GM21447 (cell line): ENCODE measurements at regions not wholly inside any gene's neighbourhood (a gene's known extent, or its start where the extent isn't known, plus 50 kb on each side); places are given as distances from the start of the nearest gene placed in this dataset.

Experiments
- ATAC-seq: cut with Tn5 transposase; IDR thresholded peaks from one replicate; pipeline ENCODE4 v1.9.1; 2021; ENCODE audit not compliant: unreplicated experiment

DNA sequence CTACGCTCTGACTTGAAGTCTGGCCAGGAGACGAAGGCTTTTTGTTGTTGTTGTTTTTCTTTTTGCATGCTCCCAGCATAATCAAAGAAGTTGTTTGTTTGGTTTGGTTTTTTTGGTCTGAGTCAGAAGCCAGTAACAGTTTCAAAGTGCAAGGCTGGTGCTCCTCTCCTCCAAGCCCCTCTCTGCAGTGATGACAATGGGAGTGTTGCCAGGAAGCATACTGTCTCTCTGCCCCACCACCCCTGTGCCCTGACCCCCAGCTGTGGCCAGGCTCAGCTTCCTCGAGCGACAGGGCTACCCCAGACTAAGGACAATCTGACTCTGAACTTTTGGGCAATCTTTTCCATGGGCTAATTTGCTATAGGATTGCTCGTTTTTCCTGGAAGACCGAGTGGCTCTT is 173.8 kb upstream of the PITX1 start:
- ATAC-seq: no peak

DNA sequence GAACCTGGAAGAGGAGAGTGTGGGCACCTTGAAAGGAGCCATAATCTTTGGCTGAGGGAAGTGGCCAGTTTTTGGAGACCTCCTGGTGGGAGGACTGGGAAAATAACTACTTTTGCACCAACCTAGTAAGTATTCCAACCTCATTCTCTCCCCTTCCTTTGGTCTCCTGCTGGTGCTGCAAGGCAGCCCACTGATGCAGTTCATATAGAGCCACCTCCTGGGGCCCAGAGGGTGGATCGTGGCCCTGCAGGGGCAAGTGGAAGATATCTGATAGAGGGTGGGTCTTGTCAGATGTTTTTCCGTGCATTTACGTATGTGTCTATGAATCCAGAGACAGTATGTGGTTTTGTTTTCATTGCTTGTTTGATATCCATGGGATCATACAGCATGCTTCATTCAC is 172.8 kb upstream of the PITX1 start:
- no peak for ATAC-seq

DNA sequence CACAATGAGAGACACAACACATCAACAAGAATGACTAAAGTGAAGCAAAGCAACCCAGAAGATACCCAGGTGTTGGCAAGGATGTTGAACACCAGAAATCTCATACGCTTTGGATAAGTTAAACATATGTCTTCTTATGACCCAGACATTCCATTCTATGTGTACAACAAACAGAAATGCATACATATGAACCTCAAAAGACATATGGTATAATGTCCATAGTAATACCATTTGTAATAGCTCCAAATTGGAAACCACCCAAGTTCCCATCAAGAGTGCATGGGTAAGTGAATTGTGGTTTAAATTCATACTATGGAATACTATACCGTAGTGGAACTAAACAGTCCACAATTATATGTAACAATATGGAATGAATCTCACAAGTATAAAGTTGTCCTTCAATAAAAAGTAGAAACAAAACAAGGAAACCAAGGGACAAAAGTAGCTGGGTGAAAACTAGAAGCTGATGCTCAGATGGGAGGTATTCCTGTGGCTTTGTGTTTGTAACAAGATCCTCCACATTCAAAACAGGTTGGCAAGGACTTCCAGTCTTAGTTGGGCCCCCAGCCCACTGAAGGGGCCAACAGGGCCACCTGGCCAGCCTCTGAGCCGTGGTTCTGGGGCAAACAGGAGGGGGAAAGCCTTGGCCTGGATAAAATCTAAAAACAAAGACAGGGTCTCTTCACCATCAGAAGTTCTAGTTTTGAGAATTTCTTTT is 171.8 kb upstream of the PITX1 start:
- no peak for ATAC-seq

DNA sequence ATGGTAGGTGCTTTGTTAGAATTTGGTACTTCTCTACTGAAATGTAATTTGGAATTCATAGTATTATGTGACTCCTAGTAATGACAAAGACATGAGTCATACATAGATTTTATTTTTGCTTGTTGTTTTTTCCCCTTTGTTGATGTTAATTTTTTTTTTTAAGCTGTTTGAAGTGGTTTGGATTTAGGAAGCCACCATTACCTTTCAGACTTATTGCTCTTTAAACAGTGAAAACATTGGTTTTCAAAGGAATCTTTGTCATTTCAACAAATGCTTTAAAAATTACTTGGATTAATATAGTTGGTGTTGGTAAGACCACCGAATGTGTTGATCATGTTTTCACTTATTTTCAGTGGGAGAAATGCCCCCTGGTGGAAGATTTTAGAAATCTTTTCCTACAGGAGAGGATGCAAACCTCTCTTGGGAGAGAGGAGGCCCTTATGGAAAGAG is 170.1 kb upstream of the PITX1 start:
- no peak for ATAC-seq

DNA sequence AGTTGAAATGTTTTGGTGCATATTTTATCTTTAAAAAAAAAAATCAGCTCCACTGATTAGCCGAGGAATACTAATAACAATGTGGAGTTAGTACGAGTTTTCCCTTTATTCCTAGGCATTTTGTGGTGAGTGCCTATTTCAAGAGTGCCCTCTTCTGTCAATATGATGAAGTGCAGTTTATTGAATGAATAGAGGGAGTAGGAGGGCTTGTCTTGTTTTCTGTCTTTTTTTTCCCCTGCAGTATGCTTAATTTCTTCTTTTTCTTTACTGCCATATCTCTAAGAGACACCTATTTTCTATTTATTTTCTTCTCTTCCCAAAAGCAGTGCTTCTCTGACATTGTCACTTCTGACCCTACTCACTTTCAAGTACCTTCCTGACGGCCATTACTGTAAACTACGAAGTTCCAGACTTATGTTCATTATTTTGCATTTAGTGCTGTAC is 169.6 kb upstream of the PITX1 start:
- no peak for ATAC-seq

DNA sequence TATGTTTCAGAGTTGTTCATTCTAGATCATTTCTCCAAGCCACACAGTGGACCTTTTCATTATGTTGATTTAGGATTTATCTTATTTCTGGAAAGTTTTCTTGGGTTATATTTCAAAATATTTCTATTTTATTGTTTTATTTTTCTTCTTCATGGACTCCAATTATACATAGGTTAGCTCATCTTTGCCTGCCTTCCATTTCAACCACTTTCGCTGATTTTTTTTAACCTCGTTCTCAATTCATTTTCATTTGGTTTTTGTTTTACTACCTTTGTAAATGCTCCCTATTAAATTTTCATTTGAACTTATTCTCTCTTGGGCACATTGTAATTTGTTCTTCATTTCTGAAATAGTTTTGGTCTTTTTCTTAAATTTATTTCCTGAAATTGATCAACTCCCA is 169.0 kb upstream of the PITX1 start:
- ATAC-seq: no peak

DNA sequence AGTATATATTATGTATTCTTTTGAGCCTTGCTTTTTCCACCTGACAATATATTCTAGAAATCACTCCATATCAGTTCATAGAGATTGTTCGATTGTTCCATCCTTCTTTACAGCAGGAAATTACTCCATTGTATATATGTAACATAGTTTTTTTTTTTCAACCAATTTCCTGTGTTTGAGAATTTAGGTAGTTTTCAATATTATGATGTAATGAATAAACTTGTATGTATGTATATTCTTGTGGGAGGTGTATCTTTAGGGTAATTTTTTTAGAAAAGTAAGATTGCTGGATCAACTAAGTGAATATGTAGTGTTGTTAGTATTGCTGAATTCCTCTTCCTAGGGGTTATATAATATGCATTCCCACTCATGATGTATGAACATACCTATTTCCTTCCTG is 165.9 kb upstream of the PITX1 start:
- no peak for ATAC-seq

DNA sequence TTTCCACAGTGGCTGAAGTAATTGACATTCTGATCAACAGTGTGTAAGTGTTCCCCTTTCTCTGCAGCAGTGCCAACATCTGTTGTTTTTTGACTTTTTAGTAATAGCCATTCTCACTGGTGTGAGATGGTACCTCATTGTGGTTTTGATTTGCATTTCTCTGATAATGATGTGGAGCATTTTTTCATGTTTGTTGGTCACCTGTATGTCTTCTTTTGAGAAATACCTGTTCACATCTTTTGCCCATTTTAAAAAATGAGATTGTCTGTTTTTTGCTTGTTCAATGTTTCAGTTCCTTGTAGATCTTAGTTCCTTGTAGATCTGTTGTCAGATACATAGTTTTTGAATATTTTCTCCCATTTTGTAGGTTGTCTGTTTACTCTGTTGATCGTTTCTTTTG is 162.5 kb upstream of the PITX1 start:
- ATAC-seq: no peak

DNA sequence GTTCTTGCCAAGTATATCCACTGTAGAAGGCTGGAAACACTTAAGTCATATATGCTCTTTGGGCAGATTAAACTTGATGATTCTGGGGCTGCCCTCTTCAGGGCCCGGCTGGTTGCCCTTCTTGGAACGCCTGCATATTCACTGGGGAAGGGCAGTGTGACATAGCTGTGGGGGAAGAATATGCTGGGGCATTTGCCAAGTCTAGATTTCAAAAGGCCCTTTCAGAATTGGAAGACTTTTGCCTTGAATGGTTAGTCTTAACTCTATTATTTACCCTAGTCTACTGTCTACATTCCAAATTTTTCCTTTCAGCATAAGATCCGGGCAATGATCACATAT is 161.2 kb upstream of the PITX1 start:
- ATAC-seq: no peak

DNA sequence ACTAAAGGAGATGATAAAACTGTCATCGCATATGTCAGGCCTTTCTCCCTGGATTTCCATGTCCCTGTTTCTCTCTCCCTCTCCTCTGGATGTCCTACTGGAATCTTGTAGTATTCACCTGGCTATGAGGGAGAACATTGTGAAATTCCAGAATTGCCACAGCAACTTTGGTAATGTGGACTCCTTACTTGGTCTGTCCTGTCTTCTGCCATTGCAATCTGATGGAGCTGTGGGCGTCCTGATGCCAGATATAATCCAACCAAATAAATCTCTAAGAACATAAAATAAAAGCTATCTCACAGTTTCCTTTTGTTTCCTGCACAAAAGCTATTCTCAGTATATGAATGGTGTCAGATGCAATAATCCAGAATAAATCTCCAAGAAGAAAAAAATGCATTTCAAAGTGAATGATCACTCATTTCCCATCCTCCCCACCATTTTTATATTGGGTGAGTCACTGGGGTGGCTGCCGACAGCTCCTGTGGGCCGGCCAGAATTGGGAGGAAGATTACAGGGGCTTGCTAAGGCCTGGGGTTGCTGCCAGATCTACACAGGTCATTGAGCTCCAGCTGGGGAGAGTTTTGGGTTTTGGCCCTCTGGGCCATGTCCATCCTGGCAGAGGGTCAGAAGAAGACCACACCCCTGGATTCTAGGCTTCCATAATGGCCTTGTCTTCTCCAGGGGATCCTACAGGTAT is 160.7 kb upstream of the PITX1 start:
- ATAC-seq: no peak

DNA sequence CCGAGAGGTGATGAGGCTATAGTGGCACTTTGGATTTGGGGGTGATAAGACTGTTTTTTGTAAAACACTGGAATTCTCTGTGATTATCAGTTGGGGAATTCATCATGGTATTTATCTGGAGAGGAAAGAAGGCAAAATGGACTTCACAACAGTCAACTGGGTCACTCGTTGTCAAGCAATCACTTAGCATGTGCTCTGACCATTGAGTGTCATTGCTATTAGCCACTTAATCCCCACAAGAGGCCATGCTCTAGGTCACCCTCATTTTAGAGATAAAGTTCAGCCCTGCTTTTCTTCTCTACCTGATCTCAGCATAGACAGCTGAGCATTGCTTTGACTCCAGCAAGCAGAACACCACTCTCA is 160.1 kb upstream of the PITX1 start:
- ATAC-seq: no peak

DNA sequence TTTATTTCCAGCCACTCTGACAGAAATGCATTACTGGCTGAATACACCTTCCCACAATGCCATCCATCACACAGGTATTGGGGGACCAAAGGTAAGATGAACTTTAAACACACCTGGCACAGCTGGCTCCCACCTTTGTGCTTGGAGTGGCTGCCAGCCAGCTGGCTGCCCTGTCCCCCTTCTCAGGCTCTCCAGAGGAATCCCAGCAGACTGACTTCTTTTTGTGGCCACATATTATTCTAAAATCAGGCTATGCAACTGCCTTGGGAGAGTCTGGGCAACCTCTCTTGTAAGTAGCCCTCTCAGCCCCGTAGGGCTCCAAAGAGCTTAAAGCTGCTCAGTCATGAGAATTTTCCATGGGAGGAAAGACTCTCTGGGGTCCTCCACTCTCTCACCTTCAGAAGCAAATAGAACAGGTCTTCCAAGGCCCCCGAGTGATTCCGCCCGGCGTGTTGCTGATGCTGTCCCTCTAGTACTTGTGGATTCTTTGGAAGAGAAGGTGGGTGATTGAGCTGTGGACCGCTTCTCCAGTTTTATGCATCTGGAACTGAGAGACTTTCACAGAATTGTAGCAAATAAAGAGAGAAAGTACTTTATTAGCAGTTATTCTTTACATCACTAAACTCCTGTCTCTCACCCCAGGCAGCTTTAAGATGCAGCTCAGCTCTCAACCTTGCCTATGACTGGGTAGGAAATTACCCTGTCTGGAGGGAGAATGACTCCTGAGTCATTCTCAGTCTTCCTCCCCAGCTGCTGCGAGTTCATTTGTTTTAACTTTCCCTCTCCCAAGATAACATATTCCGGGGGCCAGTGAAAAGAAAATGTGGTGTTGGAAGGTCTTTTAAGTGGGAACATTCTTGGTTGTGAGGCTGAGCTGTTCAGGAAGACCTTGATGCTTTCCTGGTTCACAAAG is 159.4 kb upstream of the PITX1 start:
- ATAC-seq: no peak

DNA sequence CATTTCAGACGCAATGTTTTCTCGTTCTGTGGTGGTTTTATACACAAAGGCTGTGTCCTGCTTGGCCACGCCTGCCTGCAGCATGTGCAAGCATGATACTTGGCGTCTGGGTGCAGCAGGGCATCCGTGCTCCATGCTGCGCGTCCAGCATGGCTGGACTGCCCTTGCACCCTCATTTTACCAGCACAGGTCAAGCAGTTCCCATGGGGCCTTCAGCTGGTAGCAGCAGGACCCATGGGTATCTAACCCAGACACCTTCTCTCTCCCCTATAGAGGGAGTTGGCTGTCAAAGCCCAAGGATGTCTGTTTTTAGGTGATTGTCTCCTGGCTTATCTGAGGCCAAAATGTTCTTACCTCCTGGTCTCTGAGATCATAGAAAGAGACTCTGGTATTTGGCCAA is 158.3 kb upstream of the PITX1 start:
- ATAC-seq: no peak

DNA sequence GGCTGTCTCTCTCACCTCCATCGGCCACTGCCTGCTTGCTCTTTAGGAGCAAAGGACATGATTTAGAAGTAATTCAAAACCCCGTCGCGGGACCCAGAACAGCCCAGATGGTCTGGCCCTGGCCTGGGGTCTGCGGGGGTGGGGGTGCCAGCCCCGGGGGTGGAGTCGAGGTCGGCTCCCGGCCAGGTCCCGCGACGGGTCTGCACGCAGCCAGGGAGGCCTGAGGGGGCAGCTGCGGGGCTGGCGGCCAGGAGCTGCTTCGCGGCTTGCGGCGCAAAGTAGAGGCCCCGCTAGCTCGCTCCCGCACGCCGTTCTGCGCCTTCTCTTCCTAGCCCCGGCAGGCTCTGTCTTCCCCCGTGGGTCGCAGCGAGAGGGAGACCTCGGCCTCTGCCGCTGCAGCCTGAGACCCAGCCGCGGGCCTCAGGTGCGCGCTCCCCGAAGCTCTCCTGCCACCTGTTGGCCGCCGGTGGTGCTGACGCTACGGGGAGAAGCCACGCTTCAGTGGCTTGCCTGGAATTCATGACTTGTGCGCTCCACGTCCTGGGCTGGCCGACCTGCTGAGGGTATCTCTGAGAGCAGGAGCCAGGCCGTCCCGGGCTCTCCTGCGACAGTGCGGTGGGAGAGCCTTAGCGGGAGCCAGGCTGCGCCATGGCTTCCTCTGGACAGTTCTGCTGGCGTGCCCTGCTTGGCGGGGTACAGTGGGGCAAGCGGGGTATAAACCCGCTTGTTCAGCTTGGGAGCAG is 157.2 kb upstream of the PITX1 start:
- ATAC-seq: peak; percentile 67

DNA sequence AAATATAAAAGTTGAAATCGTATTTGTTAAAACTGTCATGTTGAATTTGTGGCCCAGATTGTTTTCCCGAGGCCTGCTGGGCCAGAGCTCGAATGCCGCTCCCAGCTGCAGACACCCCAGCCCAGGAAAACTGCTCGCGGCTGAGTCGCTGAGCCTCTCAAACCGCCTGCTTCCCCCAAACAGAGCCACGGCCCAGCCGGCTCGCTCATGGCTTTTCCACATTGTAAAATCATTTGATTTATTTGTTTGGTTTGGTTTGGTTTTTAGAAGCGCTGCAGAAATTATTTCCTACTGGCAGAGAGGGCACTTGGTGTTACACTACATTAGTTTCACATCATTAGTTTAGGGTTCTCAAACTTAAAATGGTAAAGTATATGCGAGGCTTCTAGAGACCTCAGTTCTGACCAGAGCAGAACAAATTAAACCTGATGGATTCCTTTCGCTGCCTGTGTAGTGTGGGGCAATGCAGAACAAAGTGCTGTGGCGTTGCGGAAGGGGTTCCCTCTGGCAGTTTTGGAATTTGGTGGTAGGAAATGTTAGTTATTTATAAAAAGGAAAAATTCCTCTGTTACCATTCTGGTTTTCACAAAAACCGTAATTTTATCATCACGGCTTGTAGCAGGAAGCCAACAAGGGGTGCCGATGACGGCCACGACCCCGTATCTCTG is 156.5 kb upstream of the PITX1 start:
- no peak for ATAC-seq

DNA sequence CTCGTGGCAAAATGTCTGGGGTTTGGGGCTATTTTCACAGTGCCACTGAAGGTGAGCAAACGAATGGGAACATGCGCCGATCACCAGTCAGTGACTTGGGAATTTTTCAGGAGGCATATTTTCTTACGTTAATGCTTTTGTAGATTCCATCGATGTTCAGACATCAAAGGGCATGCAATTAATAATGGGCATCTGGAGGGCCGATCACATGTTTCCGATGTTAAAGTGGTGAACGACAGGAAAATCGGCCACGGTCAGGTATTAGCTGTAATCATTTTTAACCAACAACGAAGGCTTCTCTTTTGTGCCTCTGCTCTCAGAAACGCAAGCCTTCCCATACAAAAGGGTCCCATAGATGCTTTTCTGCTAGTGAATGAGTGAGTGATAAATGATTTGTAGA is 155.0 kb upstream of the PITX1 start:
- ATAC-seq: no peak

DNA sequence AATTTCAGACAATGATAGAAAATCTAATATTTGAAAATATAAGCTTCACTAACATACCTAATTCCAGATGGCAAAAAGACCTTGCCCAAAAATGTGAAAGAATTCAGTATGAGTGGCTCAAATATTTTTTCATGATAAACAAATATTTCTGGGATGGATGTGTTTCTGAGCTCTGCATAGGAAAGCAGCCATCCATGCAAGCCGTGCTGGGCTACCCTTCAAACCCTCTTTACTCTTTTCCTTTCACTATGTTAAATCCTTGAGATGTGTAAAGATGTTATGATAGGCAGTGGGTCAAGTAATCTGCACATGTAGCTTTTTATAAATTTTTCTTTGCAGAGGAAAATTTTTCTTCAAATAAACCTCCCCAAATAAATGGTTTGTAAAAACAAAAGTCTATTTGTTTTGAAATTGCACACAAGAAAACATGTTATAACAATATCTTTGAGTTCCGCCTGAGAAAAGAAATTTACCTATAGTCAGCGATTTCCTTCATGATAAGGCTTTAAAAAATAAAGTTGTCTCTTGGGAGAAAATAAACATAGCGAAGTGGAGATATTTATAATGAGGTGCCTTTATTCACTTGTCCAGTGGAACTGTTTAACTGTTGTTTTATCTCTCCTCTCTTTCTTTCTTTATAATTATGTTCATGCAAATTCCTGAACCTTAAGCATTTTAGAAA is 154.3 kb upstream of the PITX1 start:
- no peak for ATAC-seq

DNA sequence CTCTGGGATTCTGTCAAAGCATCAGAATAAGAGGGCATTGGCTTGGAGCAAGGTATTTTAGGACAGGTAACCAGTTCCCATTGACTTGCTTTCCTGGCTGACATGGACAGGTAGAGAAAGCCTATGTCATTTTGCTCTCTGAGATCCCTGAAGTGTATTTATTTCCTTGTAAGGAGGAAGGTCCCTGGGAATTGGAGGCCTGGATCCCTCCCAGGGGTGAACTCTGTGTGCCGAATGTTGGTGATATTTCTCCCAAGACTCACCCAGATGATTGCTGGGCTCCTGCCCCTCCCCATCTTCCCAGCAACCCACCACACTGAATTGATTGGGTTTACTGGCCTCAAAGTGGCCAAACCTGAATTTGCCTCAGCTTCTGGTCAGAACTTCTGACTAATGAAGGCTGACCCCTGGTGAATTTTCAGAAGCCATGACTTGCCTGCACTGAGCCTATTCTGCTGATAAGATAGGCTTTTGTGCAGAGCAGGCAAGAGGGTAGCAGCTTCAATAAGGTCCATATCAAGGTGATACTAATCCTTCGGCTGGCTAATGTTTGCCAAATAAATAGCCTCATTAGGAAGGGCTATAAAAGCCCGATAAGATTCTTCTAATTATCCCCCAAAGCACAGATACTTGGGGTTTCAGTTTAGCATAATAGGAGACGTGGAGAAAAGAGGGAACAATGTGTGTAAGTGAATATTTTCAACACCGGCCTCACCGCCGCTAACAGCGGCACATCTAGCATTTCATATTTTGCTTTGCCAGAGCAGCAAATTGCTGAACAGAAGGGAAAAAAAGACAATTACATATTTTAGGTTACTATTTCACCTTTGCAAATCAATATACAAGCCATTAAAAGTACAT is 152.9 kb upstream of the PITX1 start:
- ATAC-seq: no peak

DNA sequence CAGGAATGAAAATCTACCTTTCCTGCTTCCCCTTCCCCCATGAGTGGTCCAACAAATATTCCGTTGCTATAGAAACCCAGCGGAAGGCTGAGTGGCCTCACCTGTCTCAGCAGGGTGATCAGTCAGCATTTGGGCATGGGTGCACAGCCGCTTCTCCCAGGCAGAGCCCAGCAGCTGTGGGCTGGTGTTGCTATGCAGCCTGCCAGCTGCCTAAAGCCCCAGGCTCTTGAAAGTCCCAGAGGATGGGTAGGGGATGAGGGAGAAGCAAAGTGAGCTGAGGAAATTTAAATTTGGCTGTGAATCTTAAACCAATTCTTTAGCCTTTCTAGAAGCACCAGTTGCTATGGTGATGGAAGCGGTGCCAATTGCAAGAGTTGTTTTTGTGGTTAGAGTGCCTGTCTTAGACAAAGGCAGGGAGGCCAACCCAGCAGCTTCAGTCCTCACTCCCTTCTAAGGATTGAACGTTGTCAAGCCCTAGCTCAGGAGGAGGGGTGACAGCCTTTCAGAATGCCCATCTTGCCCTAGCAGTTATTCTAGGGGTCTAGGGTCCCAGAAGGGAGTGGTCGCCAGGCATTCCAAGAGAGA is 151.5 kb upstream of the PITX1 start:
- no peak for ATAC-seq
